Nephron progenitor cell (in vitro differentiated cells): ENCODE measurements at regions not wholly inside any gene's neighbourhood (a gene's known extent, or its start where the extent isn't known, plus 50 kb on each side); places are given as distances from the start of the nearest gene placed in this dataset.

Experiments
- DNase-seq: peaks from one replicate; pipeline ENCODE4 v3.0.0; 2021
- H3K27ac Mint-ChIP-seq: 2 replicates; pipeline ENCODE4 v1.8.0; 2021; ENCODE audit warnings: mild to moderate bottlenecking, moderate library complexity, mixed read lengths
- H3K27me3 Mint-ChIP-seq: 2 replicates; pipeline ENCODE4 v1.8.0; 2021; ENCODE audit warnings: mild to moderate bottlenecking, low read depth, mixed read lengths; ENCODE audit not compliant: poor library complexity
- H3K36me3 Mint-ChIP-seq: 2 replicates; pipeline ENCODE4 v1.8.0; 2021; ENCODE audit warnings: low read depth, mixed read lengths
- H3K4me1 Mint-ChIP-seq: 2 replicates; pipeline ENCODE4 v1.8.0; 2021; ENCODE audit warnings: mixed read lengths
- H3K4me3 Mint-ChIP-seq: 2 replicates; pipeline ENCODE4 v1.8.0; 2021; ENCODE audit warnings: mild to moderate bottlenecking, moderate library complexity, mixed read lengths
- H3K9me3 Mint-ChIP-seq: 2 replicates; pipeline ENCODE4 v1.8.0; 2021; ENCODE audit warnings: mild to moderate bottlenecking, moderate library complexity, mixed read lengths
- CTCF ChIP-seq: fragments of 200-600 bp; sonication (generic); IDR thresholded peaks from 2 replicates; pipeline ENCODE4 v1.5.0; 2021; ENCODE audit warnings: antibody characterized with exemption

GRCh38 chr1:238589843-238590435 is 699.2 kb upstream of the ZP4 start:
- Mint-ChIP-seq H3K4me3 (no peak overlapping the region), H3K27ac (no peak overlapping the region), H3K9me3 (no peaks in the 10 kb centered on the region)

GRCh38 chr1:238582816-238583215 is 692.1 kb upstream of the ZP4 start:
- TF ChIP-seq CTCF = no peak

More at GRCh38 chr1:238589843-238590435, 699.2 kb upstream of the ZP4 start:
- Mint-ChIP-seq H3K36me3 (no peaks in the 10 kb centered on the region), H3K27me3 (no peaks in the 10 kb centered on the region), H3K4me1 (peaks cover 6% of the 10 kb centered on the region)
- TF ChIP-seq CTCF = no peak
- DNase-seq = no peak

GRCh38 chr1:238581332-238581731 is 690.6 kb upstream of the ZP4 start:
- Mint-ChIP-seq H3K4me3 (no peak overlapping the region), H3K36me3 (no peaks in the 10 kb centered on the region), H3K27me3 (peaks cover 3% of the 10 kb centered on the region), H3K4me1 (no peaks in the 10 kb centered on the region), H3K9me3 (no peaks in the 10 kb centered on the region), H3K27ac (no peak overlapping the region)
- no peak for TF ChIP-seq CTCF
- no peak for DNase-seq

More at GRCh38 chr1:238582816-238583215, 692.1 kb upstream of the ZP4 start:
- H3K27ac Mint-ChIP-seq = no peak overlapping the region
- DNase-seq = no peak
- no peaks in the 10 kb centered on the region for H3K4me1 Mint-ChIP-seq
- H3K27me3 Mint-ChIP-seq = no peaks in the 10 kb centered on the region
- no peaks in the 10 kb centered on the region for H3K9me3 Mint-ChIP-seq
- H3K4me3 Mint-ChIP-seq = no peak overlapping the region
- H3K36me3 Mint-ChIP-seq = no peaks in the 10 kb centered on the region

- H3K9me3 Mint-ChIP-seq = no peaks in the 10 kb centered on the region
- no peak overlapping the region for H3K4me3 Mint-ChIP-seq
- TF ChIP-seq CTCF = no peak
- no peaks in the 10 kb centered on the region for H3K4me1 Mint-ChIP-seq
- no peaks in the 10 kb centered on the region for H3K36me3 Mint-ChIP-seq
- H3K27me3 Mint-ChIP-seq = no peaks in the 10 kb centered on the region
- DNase-seq = no peak
- H3K27ac Mint-ChIP-seq = no peak overlapping the region
These were observed 678.0 kb upstream of the ZP4 start for GRCh38 chr1:238568735-238569134.

- DNase-seq = no peak
- peaks cover 5% of the 10 kb centered on the region for H3K27me3 Mint-ChIP-seq
- no peaks in the 10 kb centered on the region for H3K9me3 Mint-ChIP-seq
- H3K4me3 Mint-ChIP-seq = no peak overlapping the region
- no peaks in the 10 kb centered on the region for H3K36me3 Mint-ChIP-seq
- no peaks in the 10 kb centered on the region for H3K4me1 Mint-ChIP-seq
- H3K27ac Mint-ChIP-seq = no peak overlapping the region
- no peak for TF ChIP-seq CTCF
These were observed 671.6 kb upstream of the ZP4 start for GRCh38 chr1:238562341-238562740.

GRCh38 chr1:238558746-238559145 is 668.0 kb upstream of the ZP4 start:
- no peak overlapping the region for H3K27ac Mint-ChIP-seq
- TF ChIP-seq CTCF = no peak
- H3K27me3 Mint-ChIP-seq = peaks cover 5% of the 10 kb centered on the region
- DNase-seq = no peak
- H3K4me3 Mint-ChIP-seq = no peak overlapping the region
- no peaks in the 10 kb centered on the region for H3K9me3 Mint-ChIP-seq
- H3K36me3 Mint-ChIP-seq = no peaks in the 10 kb centered on the region
- H3K4me1 Mint-ChIP-seq = no peaks in the 10 kb centered on the region
